HEK293 (cell line): ENCODE measurements at regions not wholly inside any gene's neighbourhood (a gene's known extent, or its start where the extent isn't known, plus 50 kb on each side); places are given as distances from the start of the nearest gene placed in this dataset.

Experiments used
- CTCF ChIA-PET: fragments of 350-600 bp; formaldehyde crosslinking; extraction: SDS; loops from one replicate; lab custom pipeline; 2021; ENCODE audit warnings: antibody characterized with exemption; lab: Yijun Ruan, JAX
- POLR2A ChIA-PET: fragments of 300-600 bp; formaldehyde crosslinking; extraction: SDS; loops from one replicate; lab custom pipeline; 2020; ENCODE audit warnings: antibody characterized with exemption, inconsistent platforms; lab: Yijun Ruan, JAX
- H3K27ac ChIP-seq: fragments of 200-500 bp; sonication (Bioruptor generic); 2 replicates; pipeline ENCODE4 v1.5.1; 2014; ENCODE audit warnings: low read depth, low read length, control low read depth, inconsistent platforms; ENCODE audit errors: extremely low read depth
- H3K36me3 ChIP-seq, 2 experiments: fragments of 200-500 bp in 1 of 2; sonication (Bioruptor generic) in 1 of 2; 1 replicate in 1 of 2; 2 replicates in 1 of 2; pipeline ENCODE4 v1.5.1; 2014 to 2017; ENCODE audit warnings: inconsistent platforms in 2 of 2, low read length in 2 of 2; ENCODE audit not compliant: control insufficient read depth in 2 of 2, insufficient read depth in 1 of 2
- H3K4me1 ChIP-seq: fragments of 200-500 bp; sonication (Bioruptor generic); 2 replicates; pipeline ENCODE4 v1.5.1; 2014; ENCODE audit warnings: mild to moderate bottlenecking, low read length, inconsistent platforms; ENCODE audit not compliant: control insufficient read depth, insufficient read depth
- H3K4me3 ChIP-seq: 2 replicates; pipeline ENCODE4 v1.5.1; 2011; ENCODE audit warnings: low read depth, mild to moderate bottlenecking, control low read depth, low read length, moderate library complexity
- H3K9me3 ChIP-seq: fragments of 200-500 bp; sonication (Bioruptor generic); 2 replicates; pipeline ENCODE4 v1.5.1; 2014; ENCODE audit warnings: low read depth, low read length, inconsistent platforms; ENCODE audit not compliant: control insufficient read depth, insufficient read depth
- GFI1B ChIP-seq: fragments of 450-650 bp; formaldehyde crosslinking; IDR thresholded peaks from 2 replicates; pipeline ENCODE4 v1.5.1; 2016; ENCODE audit warnings: missing biosample characterization, missing genetic modification characterization
- GLI2 ChIP-seq: fragments of 450-650 bp; formaldehyde crosslinking; IDR thresholded peaks from 2 replicates; pipeline ENCODE4; 2017; ENCODE audit warnings: missing biosample characterization, missing genetic modification characterization, low read depth, borderline replicate concordance
- GLIS1 ChIP-seq: fragments of 450-650 bp; formaldehyde crosslinking; IDR thresholded peaks from 2 replicates; pipeline ENCODE4 v1.5.1; 2016; ENCODE audit warnings: missing biosample characterization, missing genetic modification characterization
- HOXA7 ChIP-seq: sonication (generic); formaldehyde crosslinking; IDR thresholded peaks from 2 replicates; pipeline ENCODE4 v1.8.1; 2022; ENCODE audit warnings: missing genetic modification reagents, borderline replicate concordance
- KLF16 ChIP-seq: fragments of 450-650 bp; formaldehyde crosslinking; IDR thresholded peaks from 2 replicates; pipeline ENCODE4 v1.5.1; 2017; ENCODE audit warnings: missing biosample characterization, missing genetic modification characterization
- KLF7 ChIP-seq: fragments of 450-650 bp; formaldehyde crosslinking; IDR thresholded peaks from 2 replicates; pipeline ENCODE4 v1.5.1; 2016; ENCODE audit warnings: missing biosample characterization, missing genetic modification characterization, borderline replicate concordance
- MYNN ChIP-seq: fragments of 450-650 bp; formaldehyde crosslinking; IDR thresholded peaks from 2 replicates; pipeline ENCODE4 v1.5.1; 2016; ENCODE audit warnings: missing biosample characterization, missing genetic modification characterization, borderline replicate concordance
- REST ChIP-seq: fragments of 450-650 bp; formaldehyde crosslinking; IDR thresholded peaks from 2 replicates; pipeline ENCODE4 v1.5.1; 2016; ENCODE audit warnings: missing biosample characterization, missing genetic modification characterization
- YY1 ChIP-seq: fragments of 450-650 bp; formaldehyde crosslinking; IDR thresholded peaks from 2 replicates; pipeline ENCODE4 v1.5.1; 2018; ENCODE audit warnings: missing biosample characterization, missing genetic modification characterization
- YY2 ChIP-seq: fragments of 450-650 bp; formaldehyde crosslinking; IDR thresholded peaks from 2 replicates; pipeline ENCODE4 v1.5.1; 2016; ENCODE audit warnings: missing biosample characterization, missing genetic modification characterization
- ZBTB11 ChIP-seq: fragments of 450-650 bp; formaldehyde crosslinking; conservative IDR thresholded peaks from 2 replicates; pipeline ENCODE4 v1.5.1; 2016; ENCODE audit warnings: low read depth, missing biosample characterization, missing genetic modification characterization
- ZEB2 ChIP-seq: fragments of 450-650 bp; formaldehyde crosslinking; IDR thresholded peaks from 2 replicates; pipeline ENCODE4 v1.5.1; 2016; ENCODE audit warnings: missing biosample characterization, missing genetic modification characterization
- ZNF24 ChIP-seq: fragments of 450-650 bp; formaldehyde crosslinking; IDR thresholded peaks from 2 replicates; pipeline ENCODE4 v1.5.1; 2016; ENCODE audit warnings: missing biosample characterization, missing genetic modification characterization
- ZNF561 ChIP-seq: fragments of 450-650 bp; IDR thresholded peaks from 2 replicates; pipeline ENCODE4 v1.5.1; 2018; ENCODE audit warnings: missing biosample characterization, missing genetic modification characterization, borderline replicate concordance
- ZNF654 ChIP-seq: fragments of 450-650 bp; formaldehyde crosslinking; IDR thresholded peaks from 2 replicates; pipeline ENCODE4 v1.5.1; 2016; ENCODE audit warnings: low read depth, missing biosample characterization, missing genetic modification characterization
- ZNF830 ChIP-seq: fragments of 450-650 bp; IDR thresholded peaks from 2 replicates; pipeline ENCODE4 v1.5.0; 2018; ENCODE audit warnings: missing biosample characterization, missing genetic modification characterization, low read depth, mild to moderate bottlenecking, moderate library complexity
- ZNF843 ChIP-seq: fragments of 450-650 bp; formaldehyde crosslinking; IDR thresholded peaks from 2 replicates; pipeline ENCODE4 v1.5.1; 2016; ENCODE audit warnings: missing biosample characterization, missing genetic modification characterization
- ZSCAN23 ChIP-seq: fragments of 450-650 bp; formaldehyde crosslinking; IDR thresholded peaks from 2 replicates; pipeline ENCODE4 v1.5.1; 2016; ENCODE audit warnings: missing biosample characterization, missing genetic modification characterization
- TF ChIP-seq, protein P1 (sequence below): fragments of 450-650 bp; formaldehyde crosslinking; IDR thresholded peaks from 2 replicates; pipeline ENCODE4 v1.5.1; 2016; ENCODE audit warnings: missing biosample characterization, missing genetic modification characterization

GRCh38 chr3:59443618-59444293 is 393.9 kb upstream of the CFAP20DC start:
- no peak overlapping the region for H3K4me3 ChIP-seq
- no peaks in the 10 kb centered on the region for H3K36me3 ChIP-seq
- H3K9me3 ChIP-seq: no peaks in the 10 kb centered on the region
- ChIA-PET POLR2A (no interaction called here), CTCF (no interaction called here)
- no peak for TF ChIP-seq GFI1B (tag by site-specific recombination)
- TF ChIP-seq ZNF830 (tag by site-specific recombination): no peak
- no peak for TF ChIP-seq YY2
- H3K27ac ChIP-seq: no peak overlapping the region
- H3K4me1 ChIP-seq: peaks cover 6% of the 10 kb centered on the region; the same call in 1 of the 2 replicates

DNA sequence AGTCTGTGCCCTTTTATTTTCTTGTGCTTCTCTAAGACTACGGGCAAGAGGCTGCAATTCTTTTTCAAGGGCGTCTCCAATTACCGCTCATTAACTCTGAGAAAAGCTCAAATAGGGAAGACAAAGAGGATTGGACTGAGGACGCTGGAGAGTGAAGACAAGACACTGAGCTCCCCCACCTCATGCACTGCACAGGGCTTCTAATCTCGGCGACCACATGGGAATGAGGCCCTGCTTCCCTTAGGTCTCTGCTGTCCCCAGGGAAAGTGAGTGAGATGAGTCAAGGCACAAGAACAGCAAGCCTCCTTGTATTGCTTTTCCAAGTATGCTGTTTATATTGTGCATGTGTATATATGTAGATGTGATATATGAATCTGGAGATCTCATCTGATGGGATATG is 392.2 kb upstream of the CFAP20DC start:
- ChIA-PET POLR2A (no interaction called here), CTCF (no interaction called here)
- Histone ChIP-seq H3K4me1 (peaks cover 3% of the 10 kb centered on the region; the same call in 1 of the 2 replicates), H3K4me3 (no peak overlapping the region), H3K36me3 (no peaks in the 10 kb centered on the region), H3K9me3 (no peaks in the 10 kb centered on the region), H3K27ac (no peak overlapping the region)
- TF ChIP-seq ZBTB11 (tag by site-specific recombination) (no peak), ZEB2 (no peak), KLF16 (no peak)

DNA sequence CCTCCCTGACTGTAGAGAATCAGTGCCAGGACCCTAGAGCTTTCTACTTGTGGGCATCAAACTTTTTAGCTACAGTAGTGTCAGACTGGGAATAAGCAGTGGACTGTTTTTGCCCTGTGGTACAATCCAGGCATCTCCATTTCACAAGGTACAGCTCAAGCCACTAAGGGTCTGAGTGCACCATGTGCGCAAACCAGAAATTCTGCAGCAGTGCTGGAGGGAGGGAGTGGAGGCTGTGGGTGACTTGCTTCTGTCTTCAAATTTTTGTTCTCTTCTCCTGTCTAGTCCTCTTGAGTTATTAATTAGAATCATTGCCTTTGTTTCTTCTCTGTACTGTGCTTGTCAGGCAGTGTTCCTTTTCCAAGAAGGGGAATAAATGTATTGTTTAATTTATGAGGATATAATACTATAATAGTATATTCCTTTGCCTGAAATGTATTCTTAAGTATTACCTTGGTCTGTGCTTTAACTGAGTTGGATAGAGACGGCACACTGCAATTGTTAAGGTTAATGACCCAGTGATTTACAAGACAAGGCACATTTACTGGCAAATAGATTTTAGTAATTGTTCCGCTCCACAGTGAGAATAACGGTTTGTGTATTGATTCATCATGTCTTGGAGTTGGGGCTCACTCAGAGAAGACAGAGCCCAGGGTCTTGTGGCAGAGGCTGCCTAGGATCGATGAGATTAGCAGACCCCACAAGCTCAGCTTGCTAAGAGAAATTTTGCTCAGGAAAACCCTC is 390.6 kb upstream of the CFAP20DC start:
- H3K36me3 ChIP-seq: no peaks in the 10 kb centered on the region
- ChIA-PET CTCF (interaction anchor here (0.6 to 1.1 kb wide), 3 partner anchors 70 to 1436 kb away, joined by 3 to 4 read pairs (median 3); no protein-coding TSS in a partner anchor), POLR2A (no interaction called here)
- H3K4me3 ChIP-seq: no peak overlapping the region
- no peak overlapping the region for H3K27ac ChIP-seq
- no peaks in the 10 kb centered on the region for H3K4me1 ChIP-seq
- no peaks in the 10 kb centered on the region for H3K9me3 ChIP-seq
- TF ChIP-seq ZSCAN23 (no peak), GLIS1 (tag by site-specific recombination) (no peak), YY1 (tag by site-specific recombination) (no peak), HOXA7 (CRISPR knock-in tag) (no peak), ZNF561 (tag by site-specific recombination) (no peak), MYNN (tag by site-specific recombination) (no peak), ZNF654 (tag by site-specific recombination) (no peak), GLI2 (tag by site-specific recombination) (no peak), ZNF24 (tag by site-specific recombination) (no peak), KLF7 (no peak), ZNF843 (tag by site-specific recombination) (no peak), REST (no peak)
- TF ChIP-seq, protein P1, sequence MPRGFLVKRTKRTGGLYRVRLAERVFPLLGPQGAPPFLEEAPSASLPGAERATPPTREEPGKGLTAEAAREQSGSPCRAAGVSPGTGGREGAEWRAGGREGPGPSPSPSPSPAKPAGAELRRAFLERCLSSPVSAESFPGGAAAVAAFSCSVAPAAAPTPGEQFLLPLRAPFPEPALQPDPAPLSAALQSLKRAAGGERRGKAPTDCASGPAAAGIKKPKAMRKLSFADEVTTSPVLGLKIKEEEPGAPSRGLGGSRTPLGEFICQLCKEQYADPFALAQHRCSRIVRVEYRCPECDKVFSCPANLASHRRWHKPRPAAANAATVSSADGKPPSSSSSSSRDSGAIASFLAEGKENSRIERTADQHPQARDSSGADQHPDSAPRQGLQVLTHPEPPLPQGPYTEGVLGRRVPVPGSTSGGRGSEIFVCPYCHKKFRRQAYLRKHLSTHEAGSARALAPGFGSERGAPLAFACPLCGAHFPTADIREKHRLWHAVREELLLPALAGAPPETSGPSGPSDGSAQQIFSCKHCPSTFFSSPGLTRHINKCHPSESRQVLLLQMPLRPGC: no peak
